Caco-2 (cell line): ENCODE measurements at regions not wholly inside any gene's neighbourhood (a gene's known extent, or its start where the extent isn't known, plus 50 kb on each side); places are given as distances from the start of the nearest gene placed in this dataset.

Experiments used
- BruUV-seq: library from RNA; stranded (reverse); fragments of 400-500 nt; replicated peaks from 2 replicates; lab custom pipeline; 2021; lab: Mats Ljungman, UMichigan
- CTCF ChIA-PET: fragments of 300-600 bp; sonication (Branson Sonifier 250); formaldehyde crosslinking; loops from one replicate; lab custom pipeline; 2022; ENCODE audit warnings: antibody characterized with exemption; lab: Charles Lee
- POLR2A ChIA-PET: fragments of 300-600 bp; sonication (Branson Sonifier 250); formaldehyde crosslinking; loops from one replicate; lab custom pipeline; 2022; ENCODE audit warnings: antibody characterized with exemption; lab: Charles Lee
- DNase-seq, 2 experiments: peaks; one replicate each; pipeline versions ENCODE4 v3.0.0 to v3.0.0-alpha.2; 2020 to 2022
- H3K27me3 ChIP-seq: replicated peaks from 2 replicates; pipeline ENCODE4 v1.6.0; 2011; ENCODE audit warnings: low read length; ENCODE audit not compliant: control insufficient read depth, insufficient read depth
- H3K36me3 ChIP-seq: 2 replicates; pipeline ENCODE4 v1.5.1; 2011; ENCODE audit warnings: low read length; ENCODE audit not compliant: control insufficient read depth, insufficient read depth
- H3K4me1 ChIP-seq: fragments of 250-450 bp; sonication (Bioruptor Pico); 2 replicates; pipeline ENCODE4 v1.5.1; 2020; ENCODE audit warnings: mild to moderate bottlenecking
- H3K4me3 ChIP-seq: 2 replicates; pipeline ENCODE4 v1.5.1; 2011; ENCODE audit warnings: low read depth, mild to moderate bottlenecking, control low read depth, low read length
- H3K9me3 ChIP-seq: fragments of 250-450 bp; sonication (Bioruptor Pico); 2 replicates; pipeline ENCODE4 v1.5.1; 2020; ENCODE audit warnings: mild to moderate bottlenecking, moderate library complexity
- H3K27ac Mint-ChIP-seq: one replicate; pipeline ENCODE4 v1.8.0; 2022; ENCODE audit warnings: mixed read lengths; ENCODE audit not compliant: unreplicated experiment
- H3K27me3 Mint-ChIP-seq: one replicate; pipeline ENCODE4 v1.8.0; 2022; ENCODE audit warnings: mixed read lengths; ENCODE audit not compliant: insufficient read depth, unreplicated experiment
- H3K36me3 Mint-ChIP-seq: one replicate; pipeline ENCODE4 v1.8.0; 2022; ENCODE audit warnings: mild to moderate bottlenecking, mixed read lengths; ENCODE audit not compliant: insufficient read depth, unreplicated experiment
- H3K4me1 Mint-ChIP-seq: one replicate; pipeline ENCODE4 v1.8.0; 2022; ENCODE audit warnings: low read depth, mixed read lengths; ENCODE audit not compliant: unreplicated experiment
- H3K4me3 Mint-ChIP-seq: one replicate; pipeline ENCODE4 v1.8.0; 2022; ENCODE audit warnings: mild to moderate bottlenecking, moderate library complexity, mixed read lengths; ENCODE audit not compliant: unreplicated experiment
- H3K9me3 Mint-ChIP-seq: one replicate; pipeline ENCODE4 v1.8.0; 2022; ENCODE audit warnings: mixed read lengths; ENCODE audit not compliant: unreplicated experiment
- intact Hi-C: fragments of 100-400 bp; cut with micrococcal nuclease; formaldehyde crosslinking; loops from one replicate; pipeline ENCODE4 v1.10.0; 2022; ENCODE audit not compliant: unreplicated experiment
- TF ChIP-seq, protein P1 (sequence below), 2 experiments: fragments of 200-600 bp in 1 of 2; IDR thresholded peaks; 1 replicate in 1 of 2; 2 replicates in 1 of 2; pipeline versions ENCODE4 v1.5.1 to v1.8.0; 2011 to 2022; ENCODE audit warnings: antibody characterized with exemption in 1 of 2, control low read depth in 1 of 2, inconsistent platforms in 1 of 2, low read depth in 1 of 2, low read length in 1 of 2, mild to moderate bottlenecking in 1 of 2, moderate library complexity in 1 of 2; ENCODE audit not compliant: insufficient read depth in 1 of 2, severe bottlenecking in 1 of 2, unreplicated experiment in 1 of 2

DNA sequence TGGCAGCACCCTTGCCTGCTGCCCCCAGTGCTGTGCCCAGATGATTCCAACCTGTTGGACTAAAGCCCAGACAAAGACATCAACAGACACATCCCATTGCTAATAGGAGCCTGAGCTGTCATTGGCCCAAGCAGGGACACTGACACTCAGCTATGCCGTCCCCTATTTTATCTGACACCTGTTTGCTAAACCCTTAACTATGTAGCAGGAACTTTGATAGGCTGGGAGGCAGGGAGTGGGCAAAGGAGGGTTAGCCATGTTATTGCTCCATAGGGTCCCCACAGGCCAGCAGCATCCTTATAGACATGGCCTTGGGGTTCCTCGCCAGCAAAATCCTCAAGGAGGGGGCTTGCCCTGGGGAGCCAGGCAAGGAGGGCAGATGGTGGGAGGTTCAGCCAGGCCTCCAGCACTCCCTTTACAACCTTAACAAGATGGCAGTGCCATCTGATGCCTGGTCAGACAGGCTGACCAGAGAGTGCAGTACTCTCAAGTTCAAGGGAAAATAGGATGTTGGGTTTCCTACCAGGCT, 50.4 kb upstream of the CDKN2AIPNL start:
- POLR2A ChIA-PET = no interaction called here
- H3K4me3 ChIP-seq = no peak overlapping the region
- DNase-seq = peak in 1 of 2 experiments; percentile 12
- no TSS peak for BruUV-seq
- Mint-ChIP-seq H3K4me1 (peaks cover 5% of the 10 kb centered on the region), H3K9me3 (no peaks in the 10 kb centered on the region), H3K4me3 (no peak overlapping the region), H3K27me3 (no peaks in the 10 kb centered on the region), H3K36me3 (no peaks in the 10 kb centered on the region), H3K27ac (no peak overlapping the region)
- H3K36me3 ChIP-seq = no peaks in the 10 kb centered on the region
- TF ChIP-seq, protein P1, sequence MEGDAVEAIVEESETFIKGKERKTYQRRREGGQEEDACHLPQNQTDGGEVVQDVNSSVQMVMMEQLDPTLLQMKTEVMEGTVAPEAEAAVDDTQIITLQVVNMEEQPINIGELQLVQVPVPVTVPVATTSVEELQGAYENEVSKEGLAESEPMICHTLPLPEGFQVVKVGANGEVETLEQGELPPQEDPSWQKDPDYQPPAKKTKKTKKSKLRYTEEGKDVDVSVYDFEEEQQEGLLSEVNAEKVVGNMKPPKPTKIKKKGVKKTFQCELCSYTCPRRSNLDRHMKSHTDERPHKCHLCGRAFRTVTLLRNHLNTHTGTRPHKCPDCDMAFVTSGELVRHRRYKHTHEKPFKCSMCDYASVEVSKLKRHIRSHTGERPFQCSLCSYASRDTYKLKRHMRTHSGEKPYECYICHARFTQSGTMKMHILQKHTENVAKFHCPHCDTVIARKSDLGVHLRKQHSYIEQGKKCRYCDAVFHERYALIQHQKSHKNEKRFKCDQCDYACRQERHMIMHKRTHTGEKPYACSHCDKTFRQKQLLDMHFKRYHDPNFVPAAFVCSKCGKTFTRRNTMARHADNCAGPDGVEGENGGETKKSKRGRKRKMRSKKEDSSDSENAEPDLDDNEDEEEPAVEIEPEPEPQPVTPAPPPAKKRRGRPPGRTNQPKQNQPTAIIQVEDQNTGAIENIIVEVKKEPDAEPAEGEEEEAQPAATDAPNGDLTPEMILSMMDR (IDR thresholded peaks at IDR 0.05; ENCODE audit: insufficient read depth in 1 of 2, low read depth in 1 of 2, low read length in 1 of 2, severe bottlenecking in 1 of 2, unreplicated experiment in 1 of 2) = no peak
- CTCF ChIA-PET = no interaction called here
- no peaks in the 10 kb centered on the region for H3K9me3 ChIP-seq
- peaks cover 12% of the 10 kb centered on the region for H3K4me1 ChIP-seq
- intact Hi-C loops = no loop called here
- H3K27me3 ChIP-seq = no peaks in the 10 kb centered on the region
